ENCODE measurements at regions not wholly inside any gene's neighbourhood (a gene's known extent, or its start where the extent isn't known, plus 50 kb on each side); places are given as distances from the start of the nearest gene placed in this dataset.

DNA sequence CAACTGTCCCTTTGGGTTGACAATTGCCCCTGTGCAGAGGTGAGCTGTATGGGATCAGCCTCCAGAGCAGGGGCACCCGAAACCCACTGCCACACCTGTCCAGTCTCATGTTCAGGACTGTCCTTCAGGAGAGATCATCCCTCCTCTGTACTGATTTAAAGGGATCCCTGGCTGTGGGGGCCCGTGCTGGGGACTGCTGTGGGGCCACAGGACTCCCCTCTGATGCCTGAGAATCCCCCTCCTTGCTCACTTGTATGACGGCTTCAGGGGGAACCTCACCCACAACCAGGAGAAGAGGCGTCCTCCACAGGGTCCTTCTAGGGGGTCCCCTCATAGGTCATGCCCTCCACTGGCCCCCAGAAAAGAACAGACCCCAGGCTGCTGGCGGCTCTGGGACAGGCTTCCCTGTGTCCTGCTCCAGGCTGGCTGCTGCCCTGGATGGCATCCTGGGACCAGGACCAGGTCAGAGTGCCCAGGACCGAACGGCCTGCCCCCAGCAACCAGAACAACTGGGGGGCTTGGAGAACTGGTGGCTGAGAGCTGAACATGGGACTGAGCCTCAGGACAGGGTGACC lies 77.5 kb upstream of the ACTRT2 start:
- ATAC-seq = no peak

GRCh38 chr1:2944705-2945104 lies 76.6 kb upstream of the ACTRT2 start:
- no peak for ATAC-seq

More for the DNA sequence above, 77.5 kb upstream of the ACTRT2 start:
- TF ChIP-seq BACH2 (CRISPR knock-in tag; IDR thresholded peaks at IDR 0.05; ENCODE audit: borderline replicate concordance) = no peak
- TF ChIP-seq, protein P1, sequence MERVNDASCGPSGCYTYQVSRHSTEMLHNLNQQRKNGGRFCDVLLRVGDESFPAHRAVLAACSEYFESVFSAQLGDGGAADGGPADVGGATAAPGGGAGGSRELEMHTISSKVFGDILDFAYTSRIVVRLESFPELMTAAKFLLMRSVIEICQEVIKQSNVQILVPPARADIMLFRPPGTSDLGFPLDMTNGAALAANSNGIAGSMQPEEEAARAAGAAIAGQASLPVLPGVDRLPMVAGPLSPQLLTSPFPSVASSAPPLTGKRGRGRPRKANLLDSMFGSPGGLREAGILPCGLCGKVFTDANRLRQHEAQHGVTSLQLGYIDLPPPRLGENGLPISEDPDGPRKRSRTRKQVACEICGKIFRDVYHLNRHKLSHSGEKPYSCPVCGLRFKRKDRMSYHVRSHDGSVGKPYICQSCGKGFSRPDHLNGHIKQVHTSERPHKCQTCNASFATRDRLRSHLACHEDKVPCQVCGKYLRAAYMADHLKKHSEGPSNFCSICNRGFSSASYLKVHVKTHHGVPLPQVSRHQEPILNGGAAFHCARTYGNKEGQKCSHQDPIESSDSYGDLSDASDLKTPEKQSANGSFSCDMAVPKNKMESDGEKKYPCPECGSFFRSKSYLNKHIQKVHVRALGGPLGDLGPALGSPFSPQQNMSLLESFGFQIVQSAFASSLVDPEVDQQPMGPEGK (CRISPR knock-in tag; IDR thresholded peaks at IDR 0.05; ENCODE audit: borderline replicate concordance) = no peak

DNA sequence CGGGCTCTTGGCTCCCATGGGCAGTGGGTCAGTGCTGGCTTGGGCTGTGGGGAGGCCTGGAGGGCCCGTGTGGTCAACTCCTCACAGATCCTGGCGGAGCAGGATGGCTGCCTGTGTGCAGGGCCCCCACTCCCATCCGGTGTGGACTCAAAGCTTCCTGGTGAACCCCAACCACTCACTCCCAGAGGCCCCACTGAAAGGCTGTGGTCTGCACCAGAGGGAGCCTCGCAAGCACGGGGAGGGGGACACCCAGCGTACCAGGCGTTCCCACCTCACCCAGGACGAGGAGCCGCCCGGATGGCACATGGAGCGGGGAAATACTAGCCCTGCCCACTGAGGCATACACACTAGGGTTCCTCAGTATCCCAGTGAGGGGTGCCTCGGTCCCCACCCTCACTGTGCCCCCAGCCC lies 75.4 kb upstream of the ACTRT2 start:
- TF ChIP-seq, protein P1 (CRISPR knock-in tag; IDR thresholded peaks at IDR 0.05; ENCODE audit: borderline replicate concordance) = no peak
- TF ChIP-seq OSR1 (CRISPR knock-in tag; IDR thresholded peaks at IDR 0.05) = no peak
- TF ChIP-seq CSDC2 (CRISPR knock-in tag; IDR thresholded peaks at IDR 0.05) = no peak
- TF ChIP-seq GLIS3 (CRISPR knock-in tag; IDR thresholded peaks at IDR 0.05) = no peak
- TF ChIP-seq RARB (CRISPR knock-in tag; IDR thresholded peaks at IDR 0.05) = no peak
- TF ChIP-seq ESRRG (CRISPR knock-in tag; IDR thresholded peaks at IDR 0.05) = no peak
- TF ChIP-seq SNAI2 (CRISPR knock-in tag; IDR thresholded peaks at IDR 0.05) = no peak
- no peak for TF ChIP-seq ISL1 (CRISPR knock-in tag; IDR thresholded peaks at IDR 0.05)
- TF ChIP-seq ZFP30 (CRISPR knock-in tag; IDR thresholded peaks at IDR 0.05) = no peak
- no peak for TF ChIP-seq ZNF8 (CRISPR knock-in tag; IDR thresholded peaks at IDR 0.05)
- no peak for TF ChIP-seq TCF4 (CRISPR knock-in tag; IDR thresholded peaks at IDR 0.05; ENCODE audit: borderline replicate concordance)
- no peak for TF ChIP-seq ZC3H10 (CRISPR knock-in tag; IDR thresholded peaks at IDR 0.05)
- TF ChIP-seq PPARA (CRISPR knock-in tag; IDR thresholded peaks at IDR 0.05; ENCODE audit: borderline replicate concordance) = no peak
- TF ChIP-seq, protein P2, sequence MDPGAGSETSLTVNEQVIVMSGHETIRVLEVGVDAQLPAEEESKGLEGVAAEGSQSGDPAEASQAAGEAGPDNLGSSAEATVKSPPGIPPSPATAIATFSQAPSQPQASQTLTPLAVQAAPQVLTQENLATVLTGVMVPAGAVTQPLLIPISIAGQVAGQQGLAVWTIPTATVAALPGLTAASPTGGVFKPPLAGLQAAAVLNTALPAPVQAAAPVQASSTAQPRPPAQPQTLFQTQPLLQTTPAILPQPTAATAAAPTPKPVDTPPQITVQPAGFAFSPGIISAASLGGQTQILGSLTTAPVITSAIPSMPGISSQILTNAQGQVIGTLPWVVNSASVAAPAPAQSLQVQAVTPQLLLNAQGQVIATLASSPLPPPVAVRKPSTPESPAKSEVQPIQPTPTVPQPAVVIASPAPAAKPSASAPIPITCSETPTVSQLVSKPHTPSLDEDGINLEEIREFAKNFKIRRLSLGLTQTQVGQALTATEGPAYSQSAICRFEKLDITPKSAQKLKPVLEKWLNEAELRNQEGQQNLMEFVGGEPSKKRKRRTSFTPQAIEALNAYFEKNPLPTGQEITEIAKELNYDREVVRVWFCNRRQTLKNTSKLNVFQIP (CRISPR knock-in tag; IDR thresholded peaks at IDR 0.05; ENCODE audit: borderline replicate concordance, low read depth) = no peak
- TF ChIP-seq ZNF565 (CRISPR knock-in tag; conservative IDR thresholded peaks at IDR 0.05; ENCODE audit: low read depth) = no peak
- TF ChIP-seq ZNF70 (CRISPR knock-in tag; IDR thresholded peaks at IDR 0.05) = no peak
- no peak for TF ChIP-seq ZFP3 (CRISPR knock-in tag; IDR thresholded peaks at IDR 0.05)
- TF ChIP-seq ARNTL (CRISPR knock-in tag; IDR thresholded peaks at IDR 0.05; ENCODE audit: borderline replicate concordance, low read depth) = no peak
- no peak for TF ChIP-seq TOX (CRISPR knock-in tag; IDR thresholded peaks at IDR 0.05; ENCODE audit: borderline replicate concordance)
- TF ChIP-seq BACH2 (CRISPR knock-in tag; IDR thresholded peaks at IDR 0.05; ENCODE audit: borderline replicate concordance) = no peak

More at GRCh38 chr1:2944705-2945104, 76.6 kb upstream of the ACTRT2 start:
- no peak for TF ChIP-seq ZFP30 (CRISPR knock-in tag; IDR thresholded peaks at IDR 0.05)
- no peak for TF ChIP-seq CSDC2 (CRISPR knock-in tag; IDR thresholded peaks at IDR 0.05)
- TF ChIP-seq, protein P3, sequence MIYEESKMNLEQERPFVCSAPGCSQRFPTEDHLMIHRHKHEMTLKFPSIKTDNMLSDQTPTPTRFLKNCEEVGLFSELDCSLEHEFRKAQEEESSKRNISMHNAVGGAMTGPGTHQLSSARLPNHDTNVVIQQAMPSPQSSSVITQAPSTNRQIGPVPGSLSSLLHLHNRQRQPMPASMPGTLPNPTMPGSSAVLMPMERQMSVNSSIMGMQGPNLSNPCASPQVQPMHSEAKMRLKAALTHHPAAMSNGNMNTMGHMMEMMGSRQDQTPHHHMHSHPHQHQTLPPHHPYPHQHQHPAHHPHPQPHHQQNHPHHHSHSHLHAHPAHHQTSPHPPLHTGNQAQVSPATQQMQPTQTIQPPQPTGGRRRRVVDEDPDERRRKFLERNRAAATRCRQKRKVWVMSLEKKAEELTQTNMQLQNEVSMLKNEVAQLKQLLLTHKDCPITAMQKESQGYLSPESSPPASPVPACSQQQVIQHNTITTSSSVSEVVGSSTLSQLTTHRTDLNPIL (CRISPR knock-in tag; IDR thresholded peaks at IDR 0.05; ENCODE audit: low read depth) = no peak
- TF ChIP-seq, protein P4, sequence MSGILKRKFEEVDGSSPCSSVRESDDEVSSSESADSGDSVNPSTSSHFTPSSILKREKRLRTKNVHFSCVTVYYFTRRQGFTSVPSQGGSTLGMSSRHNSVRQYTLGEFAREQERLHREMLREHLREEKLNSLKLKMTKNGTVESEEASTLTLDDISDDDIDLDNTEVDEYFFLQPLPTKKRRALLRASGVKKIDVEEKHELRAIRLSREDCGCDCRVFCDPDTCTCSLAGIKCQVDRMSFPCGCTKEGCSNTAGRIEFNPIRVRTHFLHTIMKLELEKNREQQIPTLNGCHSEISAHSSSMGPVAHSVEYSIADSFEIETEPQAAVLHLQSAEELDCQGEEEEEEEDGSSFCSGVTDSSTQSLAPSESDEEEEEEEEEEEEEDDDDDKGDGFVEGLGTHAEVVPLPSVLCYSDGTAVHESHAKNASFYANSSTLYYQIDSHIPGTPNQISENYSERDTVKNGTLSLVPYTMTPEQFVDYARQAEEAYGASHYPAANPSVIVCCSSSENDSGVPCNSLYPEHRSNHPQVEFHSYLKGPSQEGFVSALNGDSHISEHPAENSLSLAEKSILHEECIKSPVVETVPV (CRISPR knock-in tag; IDR thresholded peaks at IDR 0.05) = no peak
- TF ChIP-seq ZNF8 (CRISPR knock-in tag; IDR thresholded peaks at IDR 0.05) = no peak
- TF ChIP-seq TOX (CRISPR knock-in tag; IDR thresholded peaks at IDR 0.05; ENCODE audit: borderline replicate concordance) = no peak
- TF ChIP-seq RARB (CRISPR knock-in tag; IDR thresholded peaks at IDR 0.05) = no peak
- TF ChIP-seq ZNF70 (CRISPR knock-in tag; IDR thresholded peaks at IDR 0.05) = no peak
- TF ChIP-seq, protein P2 (CRISPR knock-in tag; IDR thresholded peaks at IDR 0.05; ENCODE audit: borderline replicate concordance, low read depth) = no peak
- TF ChIP-seq ZC3H10 (CRISPR knock-in tag; IDR thresholded peaks at IDR 0.05) = no peak
- no peak for TF ChIP-seq SNAI2 (CRISPR knock-in tag; IDR thresholded peaks at IDR 0.05)
- TF ChIP-seq GLIS3 (CRISPR knock-in tag; IDR thresholded peaks at IDR 0.05) = no peak
- TF ChIP-seq ZNF565 (CRISPR knock-in tag; conservative IDR thresholded peaks at IDR 0.05; ENCODE audit: low read depth) = no peak

More for the DNA sequence above, 75.4 kb upstream of the ACTRT2 start:
- no peak for ATAC-seq

Measured in SK-N-SH treated with all-trans-retinoic acid at 6 μM for 48 hours (cell line).